Femur (tissue), 1 donor: ENCODE measurements at regions not wholly inside any gene's neighbourhood (a gene's known extent, or its start where the extent isn't known, plus 50 kb on each side); places are given as distances from the start of the nearest gene placed in this dataset.
"Not testable (repeated sequence)": the region's sequence is repeated elsewhere in the genome, so short reads cannot be mapped to it uniquely, and the experiment has no call there.

Experiments
- DNase-seq: peaks from one replicate; pipeline ENCODE4 v3.0.0-alpha.2; 2017

DNA sequence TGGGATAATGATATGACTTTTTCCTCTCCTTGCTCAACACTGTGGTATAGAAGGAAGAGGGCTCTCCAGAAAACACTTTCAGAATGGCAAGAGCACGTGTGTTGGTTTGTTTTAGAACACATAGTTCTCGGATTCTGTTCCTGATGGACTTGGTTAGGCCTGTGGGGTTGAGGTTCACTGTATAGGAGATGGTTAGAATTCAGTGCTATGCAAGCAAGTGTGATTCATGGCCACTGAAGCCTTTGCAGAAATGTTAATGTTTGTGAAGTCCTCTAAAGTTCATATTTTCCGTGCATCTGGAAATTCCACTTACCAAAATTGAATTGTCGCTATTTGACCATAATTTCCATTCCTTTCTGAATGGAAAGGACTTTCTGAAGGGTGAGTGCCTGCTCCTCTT lies 233.2 kb upstream of the DDHD1 start:
- peak; percentile 20 for DNase-seq

- no peak for DNase-seq
Observed at GRCh38 chr14:53384536-53384935, 231.4 kb upstream of the DDHD1 start.

- no peak for DNase-seq
Observed at GRCh38 chr14:53384073-53384472, 230.9 kb upstream of the DDHD1 start.

- no peak for DNase-seq
Observed at GRCh38 chr14:53381895-53382294, 228.8 kb upstream of the DDHD1 start.

- no peak for DNase-seq
Observed at GRCh38 chr14:53380867-53381225, 227.7 kb upstream of the DDHD1 start.

GRCh38 chr14:53380052-53380866 lies 227.1 kb upstream of the DDHD1 start:
- no peak for DNase-seq

GRCh38 chr14:53378142-53378541 lies 225.0 kb upstream of the DDHD1 start:
- DNase-seq, result no peak

DNA sequence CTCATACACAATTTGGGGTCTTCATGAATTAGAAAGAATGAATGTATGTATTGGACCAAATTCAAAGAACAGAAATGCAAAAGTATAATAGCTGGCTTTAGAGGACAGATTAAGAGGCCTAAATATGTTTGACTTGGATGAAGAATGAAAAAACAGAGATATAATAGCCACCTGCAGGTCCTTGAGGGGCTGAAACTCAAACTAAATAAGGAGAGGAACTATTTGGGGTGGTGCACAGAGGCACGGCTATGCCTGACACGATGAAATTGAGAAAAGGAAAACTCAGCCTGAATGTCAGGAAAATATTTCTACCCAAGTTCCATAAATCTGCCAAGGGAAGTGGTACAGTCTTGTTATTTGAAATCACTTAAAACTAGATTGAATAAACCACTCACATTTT lies 222.9 kb upstream of the DDHD1 start:
- DNase-seq, result no peak

DNA sequence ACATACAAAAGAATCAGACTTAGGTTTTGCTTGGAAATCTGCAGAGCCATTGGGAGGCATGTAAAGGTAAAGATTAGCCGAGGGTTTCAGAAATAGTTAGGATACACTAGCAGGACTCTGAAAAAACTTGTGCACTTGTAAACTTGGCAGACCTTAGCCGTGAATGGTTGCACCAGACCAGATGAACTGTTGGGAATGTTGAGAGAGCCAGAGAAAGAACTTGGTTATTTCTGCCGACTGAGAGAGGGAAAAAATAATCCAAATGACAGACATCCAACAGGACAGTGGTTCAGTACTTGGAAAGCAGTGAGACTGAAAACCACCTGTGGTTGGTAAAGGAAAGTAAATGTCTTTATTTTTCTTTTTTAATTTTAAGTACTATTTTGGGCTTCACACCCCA lies 222.5 kb upstream of the DDHD1 start:
- DNase-seq, result no peak

DNA sequence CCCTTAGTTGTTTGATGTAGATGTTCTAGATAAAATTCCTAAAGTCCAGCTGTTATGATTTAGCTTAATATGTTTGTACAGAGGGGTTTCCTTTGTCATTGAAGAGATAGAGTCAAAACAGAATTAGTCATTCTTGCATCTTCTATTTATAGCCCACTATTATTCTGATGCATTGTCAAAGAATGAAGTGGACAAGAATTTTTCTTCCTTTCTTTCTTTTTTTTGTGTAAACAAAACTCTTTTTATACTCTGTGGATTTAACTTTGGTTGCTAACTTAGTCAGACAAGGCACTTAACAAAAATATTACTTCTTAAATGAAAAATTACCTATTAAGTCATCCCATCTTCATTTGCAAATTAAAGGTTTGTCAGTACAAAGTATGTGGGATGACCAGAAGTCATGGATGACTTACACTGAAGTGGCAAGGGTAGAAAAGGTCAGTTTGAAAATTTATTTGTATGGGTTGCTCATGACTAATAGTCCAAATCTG lies 215.6 kb upstream of the DDHD1 start:
- DNase-seq, result no peak

DNA sequence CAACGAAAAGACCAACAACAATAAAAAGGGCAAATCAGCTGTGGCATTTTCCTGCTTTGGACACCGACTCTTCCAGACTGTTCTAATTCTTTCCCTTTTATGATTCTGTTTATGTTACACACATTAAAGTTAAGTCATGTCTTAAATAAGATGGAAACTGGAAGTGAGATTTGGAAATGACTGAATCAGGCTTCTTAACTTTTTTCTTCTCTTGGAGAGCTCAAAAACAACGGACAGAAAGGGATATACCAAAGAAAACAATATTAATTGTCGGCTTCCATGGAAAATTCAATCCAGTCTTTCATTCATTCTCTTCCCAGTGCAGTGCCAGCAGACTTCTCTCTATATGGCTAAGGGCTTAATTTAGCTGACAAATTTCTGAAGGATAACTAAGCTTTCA lies 214.9 kb upstream of the DDHD1 start:
- no peak for DNase-seq

DNA sequence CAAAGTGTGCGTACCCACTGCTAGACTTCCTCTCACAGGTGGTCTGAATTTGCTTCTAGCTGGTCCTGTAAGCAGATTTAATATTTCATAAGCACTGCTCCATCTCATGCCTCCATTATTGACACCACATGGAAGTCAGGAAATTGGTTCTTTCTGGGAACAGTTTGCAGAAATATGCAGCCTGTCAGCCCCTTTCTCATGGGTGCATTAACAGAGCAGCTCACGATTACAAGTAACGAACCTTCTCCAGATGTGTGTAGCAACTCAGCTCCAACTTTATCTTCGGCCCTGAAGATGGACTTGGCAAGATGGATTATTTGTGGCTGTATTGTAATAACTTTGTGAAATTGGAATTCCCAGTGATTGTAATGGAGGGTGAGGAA lies 214.5 kb upstream of the DDHD1 start:
- DNase-seq, result peak; percentile 72

GRCh38 chr14:53365486-53366130 lies 212.5 kb upstream of the DDHD1 start:
- DNase-seq, result no peak

DNA sequence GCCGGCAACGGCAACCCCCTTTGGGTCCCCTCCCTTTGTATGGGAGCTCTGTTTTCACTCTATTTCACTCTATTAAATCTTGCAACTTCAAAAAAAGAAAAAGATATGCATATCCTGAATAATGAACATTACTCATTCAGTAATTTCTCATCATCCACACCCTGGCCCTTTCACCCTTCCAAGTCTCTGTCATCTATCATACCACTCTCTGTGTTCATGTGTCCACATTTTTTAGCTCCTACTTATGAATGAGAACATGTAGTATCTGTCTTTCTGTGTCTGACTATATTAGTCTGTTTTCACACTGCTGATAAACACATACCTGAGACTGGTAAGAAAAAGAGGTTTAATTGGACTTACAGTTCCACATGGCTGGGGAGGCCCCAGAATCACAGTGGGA lies 209.8 kb upstream of the DDHD1 start:
- DNase-seq, result not testable (repeated sequence)

GRCh38 chr14:53360829-53361228 lies 207.7 kb upstream of the DDHD1 start:
- no peak for DNase-seq

DNA sequence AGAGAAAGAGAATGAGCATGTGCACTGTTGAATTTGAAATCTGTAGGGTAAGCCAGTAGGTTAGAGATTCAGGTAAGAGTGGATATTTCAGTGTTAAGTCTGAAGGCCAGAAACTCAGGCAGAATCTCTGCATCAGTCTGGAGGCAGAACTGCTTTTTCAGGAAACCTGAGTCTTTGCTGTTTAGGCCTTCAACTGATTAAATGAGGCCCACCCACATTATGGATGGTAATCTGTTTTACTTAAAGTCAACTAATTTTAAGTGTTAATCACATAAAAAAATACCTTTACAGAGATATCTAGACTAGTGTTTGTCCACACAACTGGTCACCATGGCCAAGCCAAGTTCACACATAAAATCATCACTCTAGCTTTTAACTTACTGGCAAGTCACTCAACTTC lies 205.0 kb upstream of the DDHD1 start:
- no peak for DNase-seq

GRCh38 chr14:53356361-53357150 lies 203.4 kb upstream of the DDHD1 start:
- no peak for DNase-seq

GRCh38 chr14:53355581-53356112 lies 202.5 kb upstream of the DDHD1 start:
- DNase-seq, result no peak

DNA sequence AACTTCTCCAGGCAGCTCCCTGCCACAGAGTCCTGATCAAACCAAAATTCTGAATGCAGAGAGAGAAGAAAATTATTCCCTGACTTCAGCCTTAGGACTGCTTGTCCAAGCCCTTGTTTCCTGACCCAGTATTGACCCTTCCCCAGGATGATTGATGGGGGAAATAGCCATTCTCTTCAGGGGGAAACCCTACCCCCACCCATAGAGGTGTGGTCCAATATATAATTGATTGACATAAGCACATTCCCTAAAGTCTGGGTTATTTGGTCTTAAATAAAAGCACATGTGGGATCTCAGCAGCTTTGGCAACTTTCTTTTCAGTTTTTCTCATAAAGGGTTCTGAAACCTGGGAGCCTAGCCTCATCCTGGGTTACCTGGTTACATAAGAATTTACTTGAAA lies 201.2 kb upstream of the DDHD1 start:
- no peak for DNase-seq

DNA sequence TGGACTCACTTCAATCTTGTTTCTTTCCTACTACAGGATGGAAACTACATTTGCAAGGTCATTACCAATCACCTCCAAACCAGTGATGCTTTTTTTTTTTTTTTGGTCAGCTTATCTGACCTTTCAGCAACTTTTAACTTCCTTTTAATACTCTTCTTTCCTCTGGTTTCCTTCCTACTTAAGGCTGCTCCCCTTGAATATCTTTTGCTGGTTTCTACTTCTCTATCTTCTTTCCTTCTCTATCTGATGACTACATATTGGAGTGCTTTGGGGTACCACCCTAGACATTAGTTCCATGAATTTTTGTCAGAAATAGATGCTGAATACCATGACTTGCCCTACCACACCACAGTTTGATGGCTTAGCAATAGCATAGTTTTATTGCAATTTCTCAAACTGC lies 197.7 kb upstream of the DDHD1 start:
- DNase-seq, result no peak

- DNase-seq, result no peak
Observed at GRCh38 chr14:53350429-53350828, 197.3 kb upstream of the DDHD1 start.

GRCh38 chr14:53346988-53347387 lies 193.9 kb upstream of the DDHD1 start:
- no peak for DNase-seq

- DNase-seq, result no peak
Observed at GRCh38 chr14:53341324-53341723, 188.2 kb upstream of the DDHD1 start.

- no peak for DNase-seq
Observed at GRCh38 chr14:53338192-53338591, 185.1 kb upstream of the DDHD1 start.
